Stimulated activated CD4-positive, alpha-beta T cell treated with anti-CD3 and anti-CD28 coated beads, Interleukin-12 subunit alpha, Interleukin-12 subunit beta, amount 100 ng/mL, for 24 hours (primary cell): ENCODE measurements at regions not wholly inside any gene's neighbourhood (a gene's known extent, or its start where the extent isn't known, plus 50 kb on each side); places are given as distances from the start of the nearest gene placed in this dataset.

ENCODE experiments used
- DNase-seq, 2 experiments: peaks; one replicate each; pipeline ENCODE4 v3.0.0-alpha.2; 2020; ENCODE audit warnings: low read depth in 2 of 2

DNA sequence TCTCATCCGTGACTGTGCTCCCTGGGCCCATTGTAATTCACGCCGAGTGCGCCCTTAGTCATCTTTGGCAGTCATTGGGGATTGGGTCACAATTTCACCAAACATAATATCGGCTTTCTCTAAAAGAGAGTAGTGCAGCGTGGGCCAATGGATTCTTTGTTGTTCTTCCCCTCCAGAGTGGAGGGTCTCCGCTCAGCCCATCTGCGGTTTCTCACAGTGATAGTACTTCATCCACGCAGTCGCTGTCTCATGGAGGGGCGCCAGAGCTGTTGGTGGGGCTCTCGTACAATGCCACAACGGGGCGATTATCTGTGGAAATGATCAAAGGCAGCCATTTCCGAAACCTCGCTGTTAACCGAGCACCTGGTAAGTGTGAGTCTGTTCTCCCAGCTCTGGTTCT lies 321.8 kb downstream of the SNAPC1 start:
- no peak for DNase-seq

DNA sequence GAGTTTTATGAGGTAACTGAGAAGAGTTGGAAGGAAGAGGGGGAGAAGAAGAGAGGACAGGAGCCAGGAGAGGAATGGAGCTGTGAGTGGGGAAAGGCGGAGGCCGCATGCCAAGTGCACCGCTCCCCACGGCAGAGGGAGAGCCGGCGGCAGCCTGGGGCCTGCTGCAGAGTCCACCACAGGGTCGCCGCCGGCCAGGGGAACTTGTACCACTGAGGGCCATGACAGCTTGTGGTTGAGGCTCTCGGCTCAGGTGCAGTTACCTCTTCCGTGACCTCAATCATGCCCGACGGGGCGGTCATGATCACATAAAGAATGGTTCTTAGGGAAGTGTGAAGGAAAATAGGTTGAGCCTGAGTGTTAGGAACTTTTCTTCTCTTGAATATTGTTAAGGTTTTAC lies 325.0 kb downstream of the SNAPC1 start:
- no peak for DNase-seq

DNA sequence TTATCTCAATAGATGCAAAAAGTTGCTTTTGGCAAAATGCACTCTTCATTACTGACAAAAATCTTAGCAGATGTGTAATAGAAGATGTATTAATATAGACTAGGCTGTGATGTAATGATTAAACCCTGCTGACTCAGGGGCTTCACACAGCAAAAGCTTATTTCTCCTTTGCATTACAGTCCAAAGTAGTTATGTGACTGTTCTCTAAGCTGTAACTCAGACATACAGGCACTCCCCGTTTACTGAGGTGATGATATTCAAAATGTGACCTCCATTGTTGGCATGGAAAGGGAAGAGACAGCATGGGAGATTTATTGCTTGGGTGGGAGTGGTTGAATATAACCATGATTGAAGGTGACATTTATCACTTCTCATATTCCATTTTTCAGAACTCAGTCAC lies 331.5 kb downstream of the SNAPC1 start:
- no peak for DNase-seq

DNA sequence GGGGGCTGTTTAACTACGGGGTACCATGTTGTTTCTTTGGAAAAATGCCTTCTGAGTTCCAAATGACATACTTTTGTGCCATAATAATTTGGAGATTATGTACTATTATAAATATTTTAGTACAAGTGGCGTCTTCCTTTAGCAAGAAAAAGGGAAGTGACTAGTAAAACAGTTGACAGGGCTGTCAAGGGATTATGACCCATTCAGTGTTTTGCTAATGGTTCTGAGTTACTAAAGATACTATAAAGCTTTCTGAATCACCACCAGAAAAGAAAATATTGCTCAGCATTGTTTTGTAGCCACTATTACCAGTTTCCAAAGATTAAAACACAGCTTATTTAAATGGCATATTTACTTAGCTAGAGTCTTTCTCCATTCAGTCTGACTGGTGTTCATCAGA lies 334.9 kb downstream of the SNAPC1 start:
- no peak for DNase-seq

DNA sequence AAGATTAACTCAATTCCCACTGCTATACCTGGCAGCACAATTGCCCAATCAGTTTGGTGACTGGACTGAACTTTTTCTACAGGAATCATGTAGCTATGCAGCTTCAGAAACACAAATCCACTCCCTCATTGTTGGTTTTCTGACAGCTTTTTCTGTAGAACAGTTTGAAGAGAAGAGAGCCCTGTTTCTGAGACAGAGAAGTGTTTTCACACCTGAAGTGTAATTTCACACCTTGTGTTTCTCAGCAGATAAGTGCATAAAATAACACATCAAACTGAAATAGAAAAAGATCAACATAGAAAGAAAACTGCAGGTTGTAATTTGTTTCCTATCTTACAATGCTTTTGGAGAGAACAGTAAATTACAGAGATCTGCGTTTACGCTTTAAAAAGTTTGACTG lies 335.6 kb downstream of the SNAPC1 start:
- DNase-seq = no peak

DNA sequence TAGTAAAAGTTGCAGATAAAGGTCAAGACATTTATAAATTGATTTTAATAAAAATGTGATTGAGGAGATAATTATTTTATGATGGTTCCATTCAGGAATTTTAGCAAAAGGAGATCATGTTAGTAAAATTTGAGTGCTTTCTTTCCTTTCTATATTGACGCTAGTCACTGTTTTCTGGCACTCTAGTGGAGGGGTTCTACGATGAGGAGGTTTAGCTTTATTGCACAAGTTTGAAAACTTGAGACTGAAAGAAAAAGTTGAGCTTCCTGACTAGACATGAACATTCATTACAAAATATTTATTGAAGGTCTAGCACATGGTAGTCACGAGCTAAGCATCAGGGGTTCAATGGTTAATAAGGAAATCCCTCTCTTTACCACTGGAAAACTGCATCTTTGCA lies 336.1 kb downstream of the SNAPC1 start:
- no peak for DNase-seq

DNA sequence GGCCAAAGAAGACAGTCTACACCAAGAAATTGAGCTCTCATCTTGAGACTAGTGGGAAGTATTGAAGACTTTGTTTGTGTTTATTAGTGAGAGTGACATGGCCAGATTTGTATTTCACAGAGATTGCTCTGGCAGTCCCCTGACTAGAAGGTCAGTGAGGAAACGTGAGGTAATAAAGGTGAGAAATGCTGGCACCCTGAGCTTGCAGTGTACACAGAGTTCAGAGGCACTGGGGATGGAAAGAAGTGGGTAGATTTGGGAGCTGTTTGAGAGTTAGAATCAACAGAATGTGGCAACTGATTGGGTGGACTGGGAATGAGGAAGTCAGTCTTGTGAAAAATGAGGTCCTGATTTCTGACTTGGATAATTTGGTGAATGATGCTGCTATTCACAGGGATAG lies 336.9 kb downstream of the SNAPC1 start:
- DNase-seq = no peak

DNA sequence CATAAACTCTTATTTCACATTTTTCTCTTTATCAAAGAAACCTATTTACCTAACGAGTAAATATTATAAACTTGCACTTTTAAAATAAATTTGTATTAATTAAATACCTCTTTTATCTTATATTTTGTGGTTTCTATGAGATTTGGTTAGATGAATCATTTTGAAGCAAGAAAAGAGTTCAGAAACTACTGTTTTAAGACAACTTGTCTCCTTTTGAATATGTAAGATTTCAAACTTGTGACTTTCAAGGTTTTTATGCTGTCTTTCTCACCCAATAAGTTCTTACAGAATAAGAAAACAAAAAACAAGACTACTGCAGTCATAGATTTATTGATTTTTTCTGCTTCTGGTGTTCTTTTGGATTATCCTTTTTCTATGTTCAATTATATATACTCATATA lies 339.0 kb downstream of the SNAPC1 start:
- DNase-seq = no peak

DNA sequence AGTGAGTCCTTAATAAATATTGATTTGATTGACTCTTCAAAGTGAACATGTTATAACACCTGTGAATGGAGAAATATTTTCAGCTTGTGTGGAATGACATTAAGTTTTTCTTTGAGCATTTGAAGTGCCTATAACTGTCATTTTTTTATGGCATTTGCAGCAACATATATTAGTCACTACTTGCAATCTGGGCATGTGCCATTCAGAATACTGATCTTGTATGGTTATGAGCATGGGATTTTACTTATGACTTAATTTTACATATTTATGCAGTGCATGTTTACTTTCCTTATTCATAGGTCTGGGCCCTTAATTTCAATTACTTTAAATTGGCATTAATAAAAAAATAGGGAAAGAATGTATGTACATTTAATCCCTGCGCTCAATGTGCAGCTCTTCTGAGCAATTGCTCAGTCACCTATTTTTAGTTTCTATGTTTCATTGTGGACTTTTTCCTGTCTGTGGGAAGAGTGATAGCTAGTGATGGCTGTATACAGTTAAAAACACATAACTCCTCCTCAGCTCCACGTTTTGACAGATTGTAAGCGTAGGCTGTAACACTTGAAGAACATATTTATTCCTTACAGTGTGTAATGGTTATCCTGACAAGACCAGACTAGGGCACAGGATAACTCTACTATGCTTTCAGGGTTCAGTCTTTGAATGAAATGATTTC lies 339.6 kb downstream of the SNAPC1 start:
- no peak for DNase-seq

DNA sequence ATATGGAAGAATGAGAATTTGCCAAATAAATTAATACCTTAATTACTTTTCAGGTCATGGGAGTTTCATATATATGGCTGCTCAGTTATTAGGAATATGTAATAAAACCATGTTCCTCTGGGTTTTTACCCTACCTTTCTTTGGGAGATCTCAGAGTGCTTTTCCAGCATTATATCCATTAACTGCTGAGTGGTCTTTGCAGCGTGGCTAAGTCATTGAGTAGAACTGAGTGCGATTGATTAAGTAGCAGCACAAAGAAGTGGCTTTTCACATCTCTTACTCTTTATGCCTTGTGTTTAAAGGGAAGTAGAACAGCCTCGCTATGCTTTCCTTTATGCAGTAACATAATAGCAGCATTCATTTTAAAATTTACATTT lies 340.1 kb downstream of the SNAPC1 start:
- DNase-seq = no peak

DNA sequence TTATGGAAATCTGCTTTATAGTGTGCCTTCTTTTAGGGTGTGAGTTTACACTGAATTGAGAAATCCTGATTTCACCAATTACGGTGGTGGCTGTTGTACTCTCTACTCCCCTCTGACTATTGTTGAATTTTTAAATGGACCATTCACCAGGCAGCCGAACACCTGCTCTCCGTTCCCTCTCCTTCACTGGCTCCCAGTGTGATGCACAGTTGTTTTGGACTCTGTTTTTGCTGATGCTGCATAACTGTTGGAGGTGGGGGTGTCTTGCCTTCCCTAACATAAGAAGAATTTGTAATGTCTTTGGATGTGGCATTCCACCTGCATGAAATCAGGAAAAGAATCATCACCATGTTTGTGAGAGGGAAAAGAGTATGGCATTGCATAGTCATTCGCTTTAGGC lies 341.2 kb downstream of the SNAPC1 start:
- DNase-seq = no peak

DNA sequence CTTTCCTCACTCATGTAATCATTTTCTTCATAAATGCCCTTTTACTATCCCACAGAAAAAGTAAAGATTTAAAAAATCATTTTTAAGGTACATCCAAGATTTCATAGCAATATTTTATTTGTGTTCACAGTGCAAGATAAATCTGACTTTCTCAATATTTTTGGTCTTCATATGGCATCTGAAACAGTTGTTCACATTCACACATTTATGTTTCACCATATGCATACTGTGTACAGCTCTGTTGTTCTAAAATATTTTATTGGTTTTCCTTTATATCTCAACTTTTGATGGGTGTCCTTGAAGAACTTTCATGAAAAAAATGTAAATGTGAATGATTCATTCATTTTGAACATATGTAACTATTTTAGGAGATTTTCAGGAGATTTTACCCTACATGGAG lies 348.7 kb downstream of the SNAPC1 start:
- DNase-seq = no peak

DNA sequence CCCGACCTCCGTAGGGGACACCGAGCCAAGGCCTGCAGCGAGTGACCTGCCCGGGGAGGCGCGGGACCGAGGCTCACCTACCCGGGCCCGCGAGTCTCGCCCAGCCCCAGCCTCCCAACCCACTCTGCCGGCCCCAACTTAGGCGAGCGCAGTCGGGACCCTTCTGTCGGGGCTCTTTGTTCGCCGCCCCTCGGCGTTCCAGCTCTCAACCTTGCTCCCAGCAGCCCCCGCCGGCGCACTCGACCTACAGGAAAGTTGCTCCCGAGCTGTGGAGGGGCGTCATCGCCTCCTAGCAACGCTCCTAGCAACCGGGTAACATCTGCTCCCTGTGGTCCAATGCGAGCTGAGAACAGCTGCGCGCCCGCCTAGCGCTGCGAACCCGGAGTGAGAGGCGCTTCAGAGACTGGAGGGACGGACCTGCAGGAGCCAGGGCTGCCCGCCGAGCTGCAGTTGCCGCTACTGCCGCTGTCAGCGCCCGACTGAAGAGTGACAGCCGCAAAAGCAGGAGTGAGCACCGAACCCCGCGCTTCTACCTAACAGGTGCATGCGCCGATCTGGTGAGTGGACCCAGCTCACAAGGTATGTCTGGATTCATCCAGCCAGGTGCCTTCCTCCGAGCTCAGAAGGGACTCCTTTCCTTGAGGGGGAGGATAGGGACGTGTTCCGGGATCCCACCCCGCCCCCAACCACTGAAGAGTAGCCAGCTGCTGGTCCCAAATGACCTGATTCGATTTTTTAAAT lies 355.0 kb downstream of the SNAPC1 start:
- peak; percentile 39 to 50 for DNase-seq

DNA sequence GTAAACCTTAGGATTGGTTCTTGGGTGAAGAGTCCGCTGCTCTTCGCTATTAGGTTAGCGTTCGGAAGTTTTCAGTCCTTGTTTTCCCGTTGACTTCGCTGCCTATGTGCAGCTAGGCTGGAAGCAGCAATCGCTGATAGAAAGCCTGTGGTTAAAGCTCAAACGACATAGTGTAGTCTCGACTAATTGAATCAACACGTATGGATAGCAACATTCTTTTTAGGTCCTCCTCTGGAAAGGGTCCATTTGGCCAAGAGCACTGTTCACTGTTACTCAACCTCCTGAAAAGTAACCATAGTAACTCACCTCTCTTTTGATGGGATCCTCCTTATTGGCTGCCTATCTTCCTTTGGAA lies 355.5 kb downstream of the SNAPC1 start:
- DNase-seq = no peak

DNA sequence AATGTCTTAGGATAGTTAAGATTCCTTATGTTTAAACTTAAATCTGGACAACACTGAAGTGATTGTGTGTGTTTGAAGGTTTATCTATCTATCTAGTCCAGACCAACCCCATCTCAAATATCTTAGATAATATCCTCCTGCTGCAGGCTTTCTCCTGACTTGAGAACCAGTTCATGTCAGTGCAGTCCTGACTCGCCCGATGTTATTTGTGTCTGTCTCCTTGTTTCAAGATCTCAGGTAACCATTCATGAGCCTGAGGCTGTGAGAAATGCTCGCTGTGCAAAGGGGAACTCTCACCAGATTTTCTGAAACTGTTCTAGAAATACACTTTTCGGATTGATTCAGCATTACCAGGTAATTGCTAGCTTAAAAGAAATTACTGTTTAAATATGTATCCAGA lies 356.2 kb downstream of the SNAPC1 start:
- no peak for DNase-seq

DNA sequence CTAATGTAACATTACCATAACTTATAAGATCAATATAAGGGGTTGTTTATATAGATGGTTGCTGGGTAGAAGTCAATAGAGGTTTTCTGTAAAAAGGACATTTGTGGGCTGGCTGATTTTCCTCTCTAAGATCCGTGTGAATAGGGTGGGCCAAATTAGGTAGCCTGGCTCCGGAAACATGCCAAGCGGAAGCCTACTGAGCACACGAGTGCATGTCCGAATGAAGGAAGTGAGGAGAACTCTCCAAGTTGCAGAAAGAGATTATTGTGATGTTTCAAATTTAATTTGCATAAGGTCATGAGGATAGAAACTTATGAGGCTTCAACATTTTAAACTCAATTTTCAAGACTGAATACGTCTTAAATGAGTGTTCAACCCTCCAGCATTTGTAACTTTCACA lies 356.7 kb downstream of the SNAPC1 start:
- no peak for DNase-seq

DNA sequence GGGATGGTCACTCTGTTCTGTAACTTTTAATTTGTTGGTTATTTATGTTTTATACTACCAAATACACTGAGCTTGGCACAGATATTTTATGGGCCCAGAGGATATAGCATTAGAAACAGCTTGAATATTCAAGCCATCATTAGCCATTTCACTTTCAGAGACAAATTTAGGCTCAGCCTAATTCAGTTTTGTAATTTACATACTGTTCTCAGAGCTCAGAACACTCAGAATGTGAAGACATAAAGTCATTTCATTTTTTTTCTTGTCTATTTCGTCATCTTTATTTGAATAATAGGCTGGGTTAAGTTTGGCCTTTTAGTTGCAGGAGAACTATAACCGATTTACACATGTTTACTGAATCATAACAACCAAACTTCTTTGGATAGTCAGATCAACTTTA lies 361.7 kb downstream of the SNAPC1 start:
- no peak for DNase-seq

DNA sequence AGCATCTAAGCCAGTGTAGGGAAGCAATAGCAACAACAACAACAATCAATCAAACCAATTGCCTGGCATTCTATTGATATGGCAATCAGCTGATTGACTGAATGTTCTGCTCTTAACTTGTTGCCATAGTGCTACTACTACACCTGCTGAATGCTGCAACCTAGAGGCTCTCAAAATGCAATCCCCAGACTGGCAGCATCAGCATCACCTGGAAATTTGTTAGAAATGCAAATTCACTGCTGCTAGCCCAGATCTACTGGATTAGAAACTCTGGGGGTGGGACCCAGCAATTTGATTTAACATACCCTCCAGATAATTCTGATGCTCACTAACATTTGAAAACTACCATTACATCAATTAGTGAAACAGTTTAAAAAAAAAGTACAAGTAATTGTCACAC lies 363.6 kb downstream of the SNAPC1 start:
- no peak for DNase-seq

DNA sequence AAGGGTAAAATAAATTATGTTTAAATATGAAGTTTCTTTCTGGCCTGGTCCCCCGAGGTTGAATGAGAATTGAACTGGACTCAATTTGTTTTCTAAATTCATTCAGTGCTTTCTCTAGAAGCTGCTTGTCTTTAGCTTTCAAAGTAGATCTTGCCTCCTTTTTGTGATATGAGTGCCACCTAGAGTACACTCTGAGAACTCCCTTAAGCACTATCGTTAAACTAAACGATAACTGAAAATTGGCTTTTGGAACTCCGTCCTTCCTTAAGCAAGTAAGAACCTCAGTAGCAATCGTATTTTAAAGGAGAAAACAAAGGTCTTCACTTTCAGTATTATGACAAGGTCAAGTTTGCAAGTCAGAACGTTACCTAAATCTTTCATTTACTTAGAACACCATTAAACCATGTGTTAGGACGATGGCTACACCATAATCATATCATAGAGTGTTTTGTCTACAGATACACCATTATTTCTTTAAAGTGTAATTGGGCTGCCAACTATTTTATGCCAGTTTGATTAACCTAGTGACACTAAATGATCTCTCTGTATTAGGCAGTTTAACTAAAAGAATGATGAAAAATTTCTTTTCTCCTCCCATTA lies 364.8 kb downstream of the SNAPC1 start:
- DNase-seq = no peak

DNA sequence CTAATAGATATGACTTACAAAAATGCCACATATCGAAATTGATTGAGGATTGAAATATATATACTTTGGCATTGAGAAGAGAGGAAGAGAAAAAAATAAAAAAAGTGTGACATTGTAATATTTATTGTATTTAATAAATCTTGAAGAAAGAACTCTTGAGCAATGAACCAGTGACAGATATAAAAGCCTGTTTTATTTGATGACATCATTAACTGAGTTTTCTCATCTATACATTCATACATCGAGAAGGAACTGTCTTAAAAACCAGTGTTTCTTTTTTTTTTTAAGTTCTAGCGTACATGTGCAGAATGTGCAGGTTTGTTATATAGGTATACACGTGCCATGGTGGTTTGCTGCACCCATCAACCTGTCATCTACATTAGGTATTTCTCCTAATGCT lies 368.2 kb downstream of the SNAPC1 start:
- no peak for DNase-seq

DNA sequence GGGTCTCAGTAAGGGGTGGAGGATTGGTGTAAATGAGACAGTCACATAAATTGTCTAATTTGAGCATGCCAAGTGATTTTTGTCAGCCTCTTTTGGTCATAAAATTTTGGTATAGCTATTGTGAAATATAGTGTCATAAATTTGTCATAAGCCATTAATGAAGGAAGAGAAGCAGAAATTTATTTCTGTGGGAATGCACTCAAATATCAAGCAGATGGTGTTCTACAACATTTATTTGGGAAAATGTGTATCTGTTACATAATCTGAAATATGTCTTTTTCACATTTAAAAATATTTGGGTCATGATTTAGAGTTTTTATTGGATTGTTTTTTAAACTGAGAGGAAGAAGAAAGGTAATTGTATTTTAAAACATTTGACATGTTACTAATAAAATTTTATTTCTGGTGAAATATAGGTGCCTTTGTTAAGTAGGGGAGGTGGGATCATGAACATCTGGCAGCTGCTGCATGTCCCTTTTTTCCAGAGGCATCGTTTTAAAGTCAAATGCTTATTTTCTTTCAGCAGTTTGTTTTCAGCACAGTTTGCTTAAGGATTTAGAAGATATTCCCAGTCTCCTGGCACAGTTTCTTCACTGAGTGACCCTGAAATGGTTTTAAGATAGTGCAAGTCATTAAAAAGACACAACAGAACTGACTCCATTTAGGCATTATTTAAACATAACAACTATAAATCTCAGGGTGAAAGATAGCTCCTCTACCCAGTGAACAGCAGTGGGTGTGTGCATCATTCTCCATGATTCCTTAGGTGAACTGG lies 371.7 kb downstream of the SNAPC1 start:
- no peak for DNase-seq

DNA sequence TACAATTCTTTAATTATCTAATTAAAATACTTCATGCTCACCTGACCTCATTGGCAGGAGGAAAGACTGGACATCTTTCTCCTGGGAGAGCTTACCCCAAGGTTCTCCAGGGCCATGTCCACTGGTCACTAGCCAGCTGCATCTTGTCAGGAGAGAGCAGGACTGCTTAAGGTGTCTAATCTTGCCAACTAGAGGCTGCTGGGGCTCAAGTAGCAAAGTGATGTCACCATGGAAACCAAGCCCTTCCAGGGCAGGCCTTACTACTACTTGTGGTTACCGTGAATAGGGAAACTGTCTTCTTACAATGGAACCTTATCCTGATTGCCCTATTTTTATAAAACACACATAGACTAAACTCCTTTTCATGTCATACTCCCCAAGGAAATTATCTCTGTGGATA lies 376.4 kb downstream of the SNAPC1 start:
- DNase-seq = no peak

DNA sequence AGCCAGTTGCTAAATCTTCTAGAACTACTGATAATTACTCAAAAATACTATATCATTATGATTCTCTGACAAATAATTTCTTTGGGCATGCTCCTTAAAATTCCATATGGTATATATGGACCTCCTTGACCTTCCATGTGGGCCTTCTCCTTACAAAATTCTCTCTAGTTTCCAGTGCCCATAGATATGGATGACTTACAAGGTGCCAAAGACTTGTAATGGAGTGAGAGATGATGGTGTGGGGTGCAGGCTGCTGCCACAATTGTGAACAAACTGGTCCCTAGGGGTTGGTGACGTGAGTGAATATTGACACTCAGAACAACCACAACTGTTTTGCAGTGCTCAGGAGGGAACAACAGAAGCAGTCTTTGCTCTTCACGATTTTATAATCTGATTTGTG lies 378.9 kb downstream of the SNAPC1 start:
- no peak for DNase-seq
